Activated B cell treated with CpG ODN at 0.5 μM for 24 hours (primary cell): ENCODE measurements at regions not wholly inside any gene's neighbourhood (a gene's known extent, or its start where the extent isn't known, plus 50 kb on each side); places are given as distances from the start of the nearest gene placed in this dataset.

Experiments used
- ATAC-seq: fragments of 200-7000 bp; cut with Tn5 transposase; one replicate; pipeline ENCODE4 v1.10.0; 2021; ENCODE audit warnings: low read depth, mild to moderate bottlenecking, moderate library complexity
- CTCF ChIA-PET: fragments of 350-600 bp; sonication (Branson Sonifier 250); formaldehyde crosslinking; loops from one replicate; lab custom pipeline; 2021; ENCODE audit warnings: antibody characterized with exemption; lab: Charles Lee
- POLR2A ChIA-PET: fragments of 350-600 bp; sonication (Branson Sonifier 250); formaldehyde crosslinking; loops from one replicate; lab custom pipeline; 2021; ENCODE audit warnings: antibody characterized with exemption; lab: Charles Lee
- DNase-seq: peaks from one replicate; pipeline ENCODE4 v3.0.0; 2022
- H3K27ac Mint-ChIP-seq: one replicate; pipeline ENCODE4 v1.8.0; 2020; ENCODE audit warnings: mixed read lengths
- H3K27me3 Mint-ChIP-seq: one replicate; pipeline ENCODE4 v1.8.0; 2021; ENCODE audit warnings: mixed read lengths
- H3K36me3 Mint-ChIP-seq: one replicate; pipeline ENCODE4 v1.8.0; 2021; ENCODE audit warnings: low read depth, mixed read lengths
- H3K4me1 Mint-ChIP-seq: one replicate; pipeline ENCODE4 v1.8.0; 2021; ENCODE audit warnings: mixed read lengths
- H3K4me3 Mint-ChIP-seq: one replicate; pipeline ENCODE4 v1.8.0; 2020; ENCODE audit warnings: mild to moderate bottlenecking, mixed read lengths
- H3K9me3 Mint-ChIP-seq: one replicate; pipeline ENCODE4 v1.8.0; 2020; ENCODE audit warnings: mixed read lengths
- CTCF ChIP-seq: fragments of 200-600 bp; IDR thresholded peaks from one replicate; pipeline ENCODE4 v1.8.0; 2022; ENCODE audit warnings: antibody characterized with exemption, mild to moderate bottlenecking
- intact Hi-C: fragments of 100-400 bp; cut with micrococcal nuclease; formaldehyde crosslinking; loops from one replicate; pipeline ENCODE4 v1.15.1; 2024

- Mint-ChIP-seq H3K4me3 (no peak overlapping the region), H3K9me3 (no peaks in the 10 kb centered on the region), H3K4me1 (peaks cover 21% of the 10 kb centered on the region), H3K36me3 (no peaks in the 10 kb centered on the region), H3K27ac (no peak overlapping the region), H3K27me3 (peaks cover 3% of the 10 kb centered on the region)
- intact Hi-C loops, result no loop called here
- POLR2A ChIA-PET, result interaction anchor here (1.4 kb wide), 1 partner anchor 34 kb away, joined by 3 read pairs; no protein-coding TSS in a partner anchor
- no peak for TF ChIP-seq CTCF
- ATAC-seq, result no peak
- no peak for DNase-seq
- CTCF ChIA-PET, result no interaction called here
These were observed 73.3 kb upstream of the SMNDC1 start for GRCh38 chr10:110378006-110378405.

- Mint-ChIP-seq H3K36me3 (no peaks in the 10 kb centered on the region), H3K27me3 (peaks cover 3% of the 10 kb centered on the region), H3K27ac (no peak overlapping the region), H3K4me3 (no peak overlapping the region), H3K9me3 (no peaks in the 10 kb centered on the region), H3K4me1 (peaks cover 16% of the 10 kb centered on the region)
- TF ChIP-seq CTCF, result no peak
- ATAC-seq (no peak), DNase-seq (no peak)
- CTCF ChIA-PET, result no interaction called here
- intact Hi-C loops, result no loop called here
- POLR2A ChIA-PET, result no interaction called here
These were observed 73.9 kb upstream of the SMNDC1 start for GRCh38 chr10:110378533-110379108.

- Mint-ChIP-seq H3K4me1 (peaks cover 8% of the 10 kb centered on the region), H3K27ac (no peak overlapping the region), H3K9me3 (no peaks in the 10 kb centered on the region), H3K36me3 (no peaks in the 10 kb centered on the region), H3K4me3 (no peak overlapping the region), H3K27me3 (peaks cover 3% of the 10 kb centered on the region)
- ChIA-PET POLR2A (no interaction called here), CTCF (no interaction called here)
- ATAC-seq (no peak), DNase-seq (no peak)
- TF ChIP-seq CTCF, result no peak
- intact Hi-C loops, result loop anchor here (2.0 kb wide), 1 partner anchor 17 kb away; no protein-coding TSS in a partner anchor
These were observed 75.1 kb upstream of the SMNDC1 start for GRCh38 chr10:110379831-110380230.

GRCh38 chr10:110380293-110380692 is 75.6 kb upstream of the SMNDC1 start:
- no peaks in the 10 kb centered on the region for H3K36me3 Mint-ChIP-seq
- DNase-seq (no peak), ATAC-seq (no peak)
- H3K27ac Mint-ChIP-seq, result no peak overlapping the region
- no peak overlapping the region for H3K4me3 Mint-ChIP-seq
- no peaks in the 10 kb centered on the region for H3K9me3 Mint-ChIP-seq
- peaks cover 3% of the 10 kb centered on the region for H3K27me3 Mint-ChIP-seq
- CTCF ChIA-PET, result no interaction called here
- no peak for TF ChIP-seq CTCF
- intact Hi-C loops, result loop anchor here (2.0 kb wide), 1 partner anchor 17 kb away; no protein-coding TSS in a partner anchor
- POLR2A ChIA-PET, result no interaction called here
- H3K4me1 Mint-ChIP-seq, result peaks cover 8% of the 10 kb centered on the region

GRCh38 chr10:110382695-110383094 is 78.0 kb upstream of the SMNDC1 start:
- no peaks in the 10 kb centered on the region for H3K36me3 Mint-ChIP-seq
- peaks cover 12% of the 10 kb centered on the region for H3K4me1 Mint-ChIP-seq
- no peak for TF ChIP-seq CTCF
- no peak for DNase-seq
- H3K27me3 Mint-ChIP-seq, result peaks cover 3% of the 10 kb centered on the region
- ChIA-PET CTCF (interaction anchor here (1.2 kb wide), 1 partner anchor 10 kb away, joined by 4 read pairs; no protein-coding TSS in a partner anchor), POLR2A (interaction anchor here (0.8 kb wide), 1 partner anchor 14 kb away, joined by 4 read pairs; no protein-coding TSS in a partner anchor)
- no peaks in the 10 kb centered on the region for H3K9me3 Mint-ChIP-seq
- no peak overlapping the region for H3K4me3 Mint-ChIP-seq
- intact Hi-C loops, result no loop called here
- no peak overlapping the region for H3K27ac Mint-ChIP-seq
- ATAC-seq, result no peak
